IMR-90 (cell line): ENCODE measurements at regions not wholly inside any gene's neighbourhood (a gene's known extent, or its start where the extent isn't known, plus 50 kb on each side); places are given as distances from the start of the nearest gene placed in this dataset.

Experiments used
- ATAC-seq: fragments of 200-7000 bp; cut with Tn5 transposase; 2 replicates; pipeline ENCODE4 v1.9.1; 2020; ENCODE audit warnings: low read depth, mild to moderate bottlenecking, moderate library complexity
- BruUV-seq: library from RNA; stranded (reverse); fragments of 400-500 nt; replicated peaks from 2 replicates; lab custom pipeline; 2021; lab: Mats Ljungman, UMichigan
- CTCF ChIA-PET: fragments of 300-600 bp; formaldehyde crosslinking; extraction: SDS; loops from one replicate; lab custom pipeline; 2021; ENCODE audit warnings: antibody characterized with exemption; lab: Yijun Ruan, JAX
- POLR2A ChIA-PET: fragments of 300-600 bp; sonication (Branson Sonifier 250); formaldehyde crosslinking; loops from one replicate; lab custom pipeline; 2022; ENCODE audit warnings: antibody characterized with exemption; ENCODE audit not compliant: unreplicated experiment; lab: Charles Lee
- DNase-seq: peaks from one replicate; pipeline ENCODE4 v3.0.0; 2013
- H2AFZ ChIP-seq: replicated peaks from 2 replicates; pipeline ENCODE3; 2013; ENCODE audit warnings: low read length, mild to moderate bottlenecking; ENCODE audit not compliant: poor library complexity
- H2AK5ac ChIP-seq: 2 replicates; pipeline ENCODE4 v1.6.1; 2013; ENCODE audit warnings: low read depth, low read length, inconsistent platforms
- H2AK9ac ChIP-seq: replicated peaks from 2 replicates; pipeline ENCODE3; 2013; ENCODE audit warnings: mild to moderate bottlenecking, low read depth, low read length, moderate library complexity; ENCODE audit not compliant: poor library complexity
- H2BK120ac ChIP-seq: 2 replicates; pipeline ENCODE4 v1.6.1; 2013; ENCODE audit warnings: low read depth, low read length, inconsistent platforms
- H2BK15ac ChIP-seq: 3 replicates; pipeline ENCODE4 v1.6.1; 2013; ENCODE audit warnings: low read depth, low read length, inconsistent platforms
- H2BK20ac ChIP-seq: 2 replicates; pipeline ENCODE4 v1.6.1; 2013; ENCODE audit warnings: low read depth, mild to moderate bottlenecking, inconsistent platforms, low read length, moderate library complexity
- H2BK5ac ChIP-seq: 2 replicates; pipeline ENCODE4 v1.6.1; 2013; ENCODE audit warnings: mild to moderate bottlenecking, low read depth, low read length, inconsistent platforms; ENCODE audit not compliant: poor library complexity, severe bottlenecking
- H3K14ac ChIP-seq: replicated peaks from 2 replicates; pipeline ENCODE4 v1.6.1; 2013; ENCODE audit warnings: low read depth, low read length, inconsistent platforms
- H3K18ac ChIP-seq: 2 replicates; pipeline ENCODE4 v1.6.1; 2013; ENCODE audit warnings: low read depth, low read length, control low read depth
- H3K23ac ChIP-seq: 2 replicates; pipeline ENCODE4 v1.6.1; 2013; ENCODE audit warnings: low read depth, low read length, inconsistent platforms
- H3K27ac ChIP-seq: 2 replicates; pipeline ENCODE4 v1.5.1; 2013; ENCODE audit warnings: mild to moderate bottlenecking, control low read depth, low read length; ENCODE audit not compliant: insufficient read depth
- H3K27me3 ChIP-seq: 2 replicates; pipeline ENCODE4 v1.6.1; 2013; ENCODE audit warnings: low read length; ENCODE audit not compliant: control insufficient read depth, insufficient read depth
- H3K36me3 ChIP-seq: 2 replicates; pipeline ENCODE4 v1.6.1; 2013; ENCODE audit warnings: low read length, mixed read lengths; ENCODE audit not compliant: control insufficient read depth, insufficient read depth
- H3K4ac ChIP-seq: 2 replicates; pipeline ENCODE4 v1.6.1; 2013; ENCODE audit warnings: low read depth, low read length, inconsistent platforms
- H3K4me1 ChIP-seq: 2 replicates; pipeline ENCODE4 v1.6.1; 2013; ENCODE audit warnings: low read length, mixed read lengths; ENCODE audit not compliant: control insufficient read depth, insufficient read depth
- H3K4me2 ChIP-seq: 2 replicates; pipeline ENCODE4 v1.6.1; 2013; ENCODE audit warnings: low read depth, mild to moderate bottlenecking, control low read depth, low read length, moderate library complexity
- H3K4me3 ChIP-seq: 2 replicates; pipeline ENCODE4 v1.5.1; 2013; ENCODE audit warnings: low read depth, mild to moderate bottlenecking, control low read depth, low read length, moderate library complexity; ENCODE audit not compliant: insufficient read depth
- H3K56ac ChIP-seq: 2 replicates; pipeline ENCODE4 v1.6.1; 2013; ENCODE audit warnings: low read length, inconsistent platforms; ENCODE audit not compliant: insufficient read depth; ENCODE audit errors: extremely low read depth
- H3K79me1 ChIP-seq, 2 experiments: 2 replicates each; pipeline ENCODE4 v1.6.1; 2013; ENCODE audit warnings: low read length in 2 of 2, inconsistent platforms in 1 of 2, low read depth in 1 of 2
- H3K9ac ChIP-seq: 2 replicates; pipeline ENCODE4 v1.6.1; 2013; ENCODE audit warnings: low read depth, low read length, control low read depth
- H3K9me1 ChIP-seq: 2 replicates; pipeline ENCODE4 v1.6.1; 2013; ENCODE audit warnings: low read length, inconsistent platforms; ENCODE audit not compliant: insufficient read depth
- H3K9me3 ChIP-seq: 2 replicates; pipeline ENCODE4 v1.6.1; 2013; ENCODE audit warnings: low read length; ENCODE audit not compliant: control insufficient read depth, insufficient read depth
- H4K20me1 ChIP-seq: 2 replicates; pipeline ENCODE4 v1.6.1; 2013; ENCODE audit warnings: low read length, inconsistent platforms; ENCODE audit not compliant: insufficient read depth
- H4K5ac ChIP-seq: 2 replicates; pipeline ENCODE4 v1.6.1; 2013; ENCODE audit warnings: mild to moderate bottlenecking, low read depth, low read length, control low read depth
- H4K8ac ChIP-seq, 2 experiments: 2 replicates each; pipeline ENCODE4 v1.6.1; 2013; ENCODE audit warnings: low read depth in 2 of 2, low read length in 2 of 2, control low read depth in 1 of 2, inconsistent platforms in 1 of 2
- H4K91ac ChIP-seq: 2 replicates; pipeline ENCODE4 v1.6.1; 2013; ENCODE audit warnings: low read depth, low read length, inconsistent platforms; ENCODE audit not compliant: insufficient read depth
- BHLHE40 ChIP-seq: fragments of 150-350 bp; IDR thresholded peaks from 2 replicates; pipeline ENCODE4 v1.6.1; 2016; ENCODE audit warnings: mild to moderate bottlenecking, low read depth, low read length
- RFX5 ChIP-seq: IDR thresholded peaks from 2 replicates; pipeline ENCODE4 v1.8.0; 2012; ENCODE audit warnings: low read depth, mild to moderate bottlenecking, low read length, moderate library complexity
- SMC3 ChIP-seq: fragments of 150-350 bp; IDR thresholded peaks from 2 replicates; pipeline ENCODE4 v1.6.1; 2016; ENCODE audit warnings: low read depth, mild to moderate bottlenecking, antibody characterized with exemption, low read length, moderate library complexity
- USF2 ChIP-seq: fragments of 150-350 bp; IDR thresholded peaks from 2 replicates; pipeline ENCODE4 v1.6.1; 2017; ENCODE audit warnings: mild to moderate bottlenecking, antibody characterized with exemption, low read length, low read depth
- WGBS, 2 experiments: methylation state at CpG; one replicate each; pipeline versions ENCODE4 v1.1.5 to v1.1.7; 2013; ENCODE audit warnings: missing lambda C conversion rate in 2 of 2; ENCODE audit not compliant: insufficient read length in 1 of 2; ENCODE audit errors: extremely low coverage in 2 of 2; 5-methylcytosine and 5-hydroxymethylcytosine counted together
- dilution Hi-C: fragments of 300-500 bp; cut with HindIII; formaldehyde crosslinking; loops from one replicate; pipeline ENCODE4 v1.14.3; 2018; ENCODE audit warnings: low sequenced_read_pairs; ENCODE audit not compliant: unreplicated experiment
- in situ Hi-C: fragments of 300-500 bp; cut with MboI; formaldehyde crosslinking; loops from 3 replicates; pipeline ENCODE4 v1.14.3; 2019; ENCODE audit warnings: low sequenced_read_pairs, inconsistent platforms, mixed read lengths
- intact Hi-C: fragments of 100-400 bp; cut with micrococcal nuclease; formaldehyde crosslinking; loops from 2 replicates; pipeline ENCODE4 v1.10.0; 2022
- TF ChIP-seq, protein P1 (sequence below): conservative IDR thresholded peaks from 2 replicates; pipeline ENCODE4 v1.5.1; 2012; ENCODE audit warnings: mild to moderate bottlenecking, low read depth, low read length, improper control_type of control experiment
- TF ChIP-seq, protein P2 (sequence below): fragments of 150-350 bp; IDR thresholded peaks from 2 replicates; pipeline ENCODE4 v1.6.1; 2016; ENCODE audit warnings: low read depth, mild to moderate bottlenecking, low read length, moderate library complexity, borderline replicate concordance

- dilution Hi-C loops (no loop called here), intact Hi-C loops (no loop called here), in situ Hi-C loops (no loop called here)
- Histone ChIP-seq H2BK120ac (no peak overlapping the region), H2BK20ac (no peak overlapping the region), H3K27ac (no peak overlapping the region), H2AK9ac (no peak overlapping the region), H2AFZ (no peak overlapping the region), H3K4ac (no peak overlapping the region), H3K36me3 (no peaks in the 10 kb centered on the region), H2BK15ac (no peak overlapping the region), H4K8ac (no peak overlapping the region), H2BK5ac (no peak overlapping the region), H3K9me1 (no peaks in the 10 kb centered on the region), H3K79me1 (no peaks in the 10 kb centered on the region), H4K20me1 (no peaks in the 10 kb centered on the region), H4K5ac (no peak overlapping the region), H2AK5ac (no peak overlapping the region), H3K56ac (no peak overlapping the region), H3K4me2 (no peak overlapping the region), H3K23ac (no peak overlapping the region), H3K4me1 (no peaks in the 10 kb centered on the region), H4K91ac (no peak overlapping the region), H3K18ac (no peak overlapping the region), H3K27me3 (no peaks in the 10 kb centered on the region), H3K9ac (no peak overlapping the region), H3K9me3 (no peaks in the 10 kb centered on the region), H3K4me3 (no peak overlapping the region), H3K14ac (no peak overlapping the region)
- BruUV-seq: no TSS peak
- ChIA-PET CTCF (no interaction called here), POLR2A (no interaction called here)
- no peak for DNase-seq
- WGBS, 2 experiments: no CpG with 5 or more reads among the region's 5 CpGs
- no peak for ATAC-seq
- TF ChIP-seq SMC3 (no peak), USF2 (no peak), BHLHE40 (no peak), RFX5 (no peak)
- TF ChIP-seq, protein P1, sequence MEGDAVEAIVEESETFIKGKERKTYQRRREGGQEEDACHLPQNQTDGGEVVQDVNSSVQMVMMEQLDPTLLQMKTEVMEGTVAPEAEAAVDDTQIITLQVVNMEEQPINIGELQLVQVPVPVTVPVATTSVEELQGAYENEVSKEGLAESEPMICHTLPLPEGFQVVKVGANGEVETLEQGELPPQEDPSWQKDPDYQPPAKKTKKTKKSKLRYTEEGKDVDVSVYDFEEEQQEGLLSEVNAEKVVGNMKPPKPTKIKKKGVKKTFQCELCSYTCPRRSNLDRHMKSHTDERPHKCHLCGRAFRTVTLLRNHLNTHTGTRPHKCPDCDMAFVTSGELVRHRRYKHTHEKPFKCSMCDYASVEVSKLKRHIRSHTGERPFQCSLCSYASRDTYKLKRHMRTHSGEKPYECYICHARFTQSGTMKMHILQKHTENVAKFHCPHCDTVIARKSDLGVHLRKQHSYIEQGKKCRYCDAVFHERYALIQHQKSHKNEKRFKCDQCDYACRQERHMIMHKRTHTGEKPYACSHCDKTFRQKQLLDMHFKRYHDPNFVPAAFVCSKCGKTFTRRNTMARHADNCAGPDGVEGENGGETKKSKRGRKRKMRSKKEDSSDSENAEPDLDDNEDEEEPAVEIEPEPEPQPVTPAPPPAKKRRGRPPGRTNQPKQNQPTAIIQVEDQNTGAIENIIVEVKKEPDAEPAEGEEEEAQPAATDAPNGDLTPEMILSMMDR: no peak
- TF ChIP-seq, protein P2, sequence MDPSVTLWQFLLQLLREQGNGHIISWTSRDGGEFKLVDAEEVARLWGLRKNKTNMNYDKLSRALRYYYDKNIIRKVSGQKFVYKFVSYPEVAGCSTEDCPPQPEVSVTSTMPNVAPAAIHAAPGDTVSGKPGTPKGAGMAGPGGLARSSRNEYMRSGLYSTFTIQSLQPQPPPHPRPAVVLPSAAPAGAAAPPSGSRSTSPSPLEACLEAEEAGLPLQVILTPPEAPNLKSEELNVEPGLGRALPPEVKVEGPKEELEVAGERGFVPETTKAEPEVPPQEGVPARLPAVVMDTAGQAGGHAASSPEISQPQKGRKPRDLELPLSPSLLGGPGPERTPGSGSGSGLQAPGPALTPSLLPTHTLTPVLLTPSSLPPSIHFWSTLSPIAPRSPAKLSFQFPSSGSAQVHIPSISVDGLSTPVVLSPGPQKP: no peak
Observed at GRCh38 chr5:169472544-169472943, 111.0 kb upstream of the SPDL1 start.
